ENCODE measurements at regions not wholly inside any gene's neighbourhood (a gene's known extent, or its start where the extent isn't known, plus 50 kb on each side); places are given as distances from the start of the nearest gene placed in this dataset.
A peak's percentile ranks its signal among the peaks of the same experiment; 100 is the strongest.

- Histone ChIP-seq H3K36me3 (ENCODE audit: insufficient read depth, low read length) (no peaks in the 10 kb centered on the region), H3F3A (ENCODE audit: low read depth) (peaks cover 1% of the 10 kb centered on the region), H3K79me2 (ENCODE audit: insufficient read depth, low read length) (no peaks in the 10 kb centered on the region), H3K4me2 (ENCODE audit: low read depth, low read length, poor library complexity, severe bottlenecking) (no peak overlapping the region), H3K9me2 (replicated peaks; ENCODE audit: low read depth, low read length) (no peaks in the 10 kb centered on the region), H3K4me3 (ENCODE audit: low read length, poor library complexity, severe bottlenecking) (no peak overlapping the region), H3K9ac (ENCODE audit: low read depth, low read length, poor library complexity, severe bottlenecking) (peak overlapping the region; percentile 48), H3K27me3 (ENCODE audit: insufficient read depth, low read length, poor library complexity, severe bottlenecking) (no peaks in the 10 kb centered on the region), H3K9me3 (ENCODE audit: insufficient read depth, low read depth, low read length) (0 out of 2 replicates have a peak, but pooled peaks cover under 1% of the 10 kb centered on the region), H4K20me1 (ENCODE audit: insufficient read depth, low read length, poor library complexity, severe bottlenecking) (no peaks in the 10 kb centered on the region), H2AFZ (ENCODE audit: low read length) (no peak overlapping the region), H3K4me1 (ENCODE audit: insufficient read depth, low read length, poor library complexity, severe bottlenecking) (peaks cover 82% of the 10 kb centered on the region)
- TF ChIP-seq CTCF (conservative IDR thresholded peaks at IDR 0.05; ENCODE audit: low read length) (no peak), EZH2phosphoT487 (IDR thresholded peaks at IDR 0.05; ENCODE audit: borderline replicate concordance) (no peak)
Measured at GRCh38 chr1:109821221-109821669, 57.5 kb upstream of the EPS8L3 start.

- Histone ChIP-seq H3K27me3 (ENCODE audit: insufficient read depth, low read length, poor library complexity, severe bottlenecking) (no peaks in the 10 kb centered on the region), H3K9ac (ENCODE audit: low read depth, low read length, poor library complexity, severe bottlenecking) (peak overlapping the region; percentile 85), H2AFZ (ENCODE audit: low read length) (no peak overlapping the region), H3K4me3 (ENCODE audit: low read length, poor library complexity, severe bottlenecking) (no peak overlapping the region), H3K79me2 (ENCODE audit: insufficient read depth, low read length) (no peaks in the 10 kb centered on the region), H4K20me1 (ENCODE audit: insufficient read depth, low read length, poor library complexity, severe bottlenecking) (no peaks in the 10 kb centered on the region), H3K9me3 (ENCODE audit: insufficient read depth, low read depth, low read length) (0 out of 2 replicates have a peak, but pooled peaks cover 3% of the 10 kb centered on the region), H3K9me2 (replicated peaks; ENCODE audit: low read depth, low read length) (no peaks in the 10 kb centered on the region), H3F3A (ENCODE audit: low read depth) (peaks cover 14% of the 10 kb centered on the region), H3K4me1 (ENCODE audit: insufficient read depth, low read length, poor library complexity, severe bottlenecking) (peaks cover 90% of the 10 kb centered on the region), H3K36me3 (ENCODE audit: insufficient read depth, low read length) (no peaks in the 10 kb centered on the region), H3K4me2 (ENCODE audit: low read depth, low read length, poor library complexity, severe bottlenecking) (no peak overlapping the region)
- TF ChIP-seq EZH2phosphoT487 (IDR thresholded peaks at IDR 0.05; ENCODE audit: borderline replicate concordance): no peak
- TF ChIP-seq CTCF (conservative IDR thresholded peaks at IDR 0.05; ENCODE audit: low read length): no peak
Measured at GRCh38 chr1:109819906-109820305, 56.2 kb upstream of the EPS8L3 start.

- H2AFZ ChIP-seq (ENCODE audit: low read length): no peak overlapping the region; the same call in 1 of the 2 replicates
- no peaks in the 10 kb centered on the region for H3K79me2 ChIP-seq (ENCODE audit: insufficient read depth, low read length)
- H3K27me3 ChIP-seq (ENCODE audit: insufficient read depth, low read length, poor library complexity, severe bottlenecking): no peaks in the 10 kb centered on the region
- H3K9me3 ChIP-seq (ENCODE audit: insufficient read depth, low read depth, low read length): 0 out of 2 replicates have a peak, but pooled peaks cover 3% of the 10 kb centered on the region
- no peak overlapping the region for H3K4me3 ChIP-seq (ENCODE audit: low read length, poor library complexity, severe bottlenecking)
- peak overlapping the region; percentile 21 for H3K4me2 ChIP-seq (ENCODE audit: low read depth, low read length, poor library complexity, severe bottlenecking)
- H3K4me1 ChIP-seq (ENCODE audit: insufficient read depth, low read length, poor library complexity, severe bottlenecking): peaks cover 90% of the 10 kb centered on the region
- H4K20me1 ChIP-seq (ENCODE audit: insufficient read depth, low read length, poor library complexity, severe bottlenecking): no peaks in the 10 kb centered on the region
- H3K9me2 ChIP-seq (replicated peaks; ENCODE audit: low read depth, low read length): no peaks in the 10 kb centered on the region
- TF ChIP-seq EZH2phosphoT487 (IDR thresholded peaks at IDR 0.05; ENCODE audit: borderline replicate concordance) (no peak), CTCF (conservative IDR thresholded peaks at IDR 0.05; ENCODE audit: low read length) (no peak)
- peak overlapping the region; percentile 85 for H3K9ac ChIP-seq (ENCODE audit: low read depth, low read length, poor library complexity, severe bottlenecking)
- no peaks in the 10 kb centered on the region for H3K36me3 ChIP-seq (ENCODE audit: insufficient read depth, low read length)
- peaks cover 22% of the 10 kb centered on the region for H3F3A ChIP-seq (ENCODE audit: low read depth)
Measured at GRCh38 chr1:109818988-109819764, 55.5 kb upstream of the EPS8L3 start.
